ENCODE measurements at regions not wholly inside any gene's neighbourhood (a gene's known extent, or its start where the extent isn't known, plus 50 kb on each side); places are given as distances from the start of the nearest gene placed in this dataset.

GRCh38 chr21:41665766-41666595 is 100.9 kb downstream of the RIPK4 start:
- peak overlapping the region; percentile 78 for H3K27ac Mint-ChIP-seq
- no peak overlapping the region for H3K9ac ChIP-seq
- no peak overlapping the region for H2AFZ ChIP-seq (replicated peaks)
- H3K4me3 Mint-ChIP-seq, result no peak overlapping the region
- TF ChIP-seq EZH2phosphoT487 (IDR thresholded peaks at IDR 0.05), result no peak
- TF ChIP-seq CTCF (IDR thresholded peaks at IDR 0.05), result no peak
- no peak for TF ChIP-seq EZH2 (IDR thresholded peaks at IDR 0.05)
- H4K20me1 ChIP-seq (ENCODE audit: low read depth), result no peaks in the 10 kb centered on the region
- peaks cover 35% of the 10 kb centered on the region for H3K4me1 Mint-ChIP-seq
- H3K9me3 ChIP-seq (ENCODE audit: low read depth), result no peaks in the 10 kb centered on the region
- H3K79me2 ChIP-seq (ENCODE audit: low read depth), result no peaks in the 10 kb centered on the region
- no peaks in the 10 kb centered on the region for H3K36me3 ChIP-seq
- peaks cover 11% of the 10 kb centered on the region for H3K27me3 Mint-ChIP-seq (ENCODE audit: insufficient read depth, low read depth)
- no peaks in the 10 kb centered on the region for H3K27me3 ChIP-seq
- no peak overlapping the region for H3K4me3 ChIP-seq
- no peak overlapping the region for H3K4me2 ChIP-seq
- H3K27ac ChIP-seq, result no peak overlapping the region
- H3K36me3 Mint-ChIP-seq, result no peaks in the 10 kb centered on the region
- H3K4me1 ChIP-seq, result no peaks in the 10 kb centered on the region
- DNase-seq (ENCODE audit: low spot score), result no peak
- H3F3A ChIP-seq (ENCODE audit: low read depth), result no peaks in the 10 kb centered on the region
- H3K9me3 Mint-ChIP-seq, result peaks cover 3% of the 10 kb centered on the region

GRCh38 chr21:41664881-41665765 is 101.7 kb downstream of the RIPK4 start:
- H3K9ac ChIP-seq, result no peak overlapping the region
- H3K4me3 ChIP-seq, result no peak overlapping the region
- H3K4me2 ChIP-seq, result no peak overlapping the region
- Mint-ChIP-seq H3K4me3 (peak overlapping the region; percentile 58), H3K27ac (peak overlapping the region; percentile 86), H3K27me3 (ENCODE audit: insufficient read depth, low read depth) (peaks cover 14% of the 10 kb centered on the region), H3K36me3 (no peaks in the 10 kb centered on the region), H3K4me1 (peaks cover 42% of the 10 kb centered on the region), H3K9me3 (peaks cover 3% of the 10 kb centered on the region)
- no peaks in the 10 kb centered on the region for H3K4me1 ChIP-seq
- H3K79me2 ChIP-seq (ENCODE audit: low read depth), result no peaks in the 10 kb centered on the region
- H4K20me1 ChIP-seq (ENCODE audit: low read depth), result no peaks in the 10 kb centered on the region
- H3F3A ChIP-seq (ENCODE audit: low read depth), result no peaks in the 10 kb centered on the region
- H3K27me3 ChIP-seq, result no peaks in the 10 kb centered on the region
- no peaks in the 10 kb centered on the region for H3K36me3 ChIP-seq
- no peak overlapping the region for H3K27ac ChIP-seq
- TF ChIP-seq EZH2 (IDR thresholded peaks at IDR 0.05) (no peak), CTCF (IDR thresholded peaks at IDR 0.05) (no peak), EZH2phosphoT487 (IDR thresholded peaks at IDR 0.05) (no peak)
- DNase-seq (ENCODE audit: low spot score), result peak; percentile 40
- H2AFZ ChIP-seq (replicated peaks), result no peak overlapping the region
- no peaks in the 10 kb centered on the region for H3K9me3 ChIP-seq (ENCODE audit: low read depth)

GRCh38 chr21:41663805-41664788 is 102.8 kb downstream of the RIPK4 start:
- Histone ChIP-seq H3K4me2 (no peak overlapping the region), H3K4me3 (no peak overlapping the region), H3K9ac (no peak overlapping the region), H3K4me1 (no peaks in the 10 kb centered on the region), H3K27ac (no peak overlapping the region), H4K20me1 (ENCODE audit: low read depth) (no peaks in the 10 kb centered on the region), H3K9me3 (ENCODE audit: low read depth) (no peaks in the 10 kb centered on the region), H3K27me3 (no peaks in the 10 kb centered on the region), H3K36me3 (no peaks in the 10 kb centered on the region), H3F3A (ENCODE audit: low read depth) (no peaks in the 10 kb centered on the region), H2AFZ (replicated peaks) (no peak overlapping the region), H3K79me2 (ENCODE audit: low read depth) (no peaks in the 10 kb centered on the region)
- Mint-ChIP-seq H3K36me3 (no peaks in the 10 kb centered on the region), H3K9me3 (no peaks in the 10 kb centered on the region), H3K4me1 (peaks cover 43% of the 10 kb centered on the region), H3K4me3 (peak overlapping the region; percentile 30), H3K27me3 (ENCODE audit: insufficient read depth, low read depth) (peaks cover 10% of the 10 kb centered on the region), H3K27ac (peak overlapping the region; percentile 76)
- TF ChIP-seq CTCF (IDR thresholded peaks at IDR 0.05) (peak; percentile 28), EZH2 (IDR thresholded peaks at IDR 0.05) (no peak), EZH2phosphoT487 (IDR thresholded peaks at IDR 0.05) (no peak)
- peak; percentile 33 for DNase-seq (ENCODE audit: low spot score)

All from neural progenitor cell (in vitro differentiated cells).